ENCODE measurements at regions not wholly inside any gene's neighbourhood (a gene's known extent, or its start where the extent isn't known, plus 50 kb on each side); places are given as distances from the start of the nearest gene placed in this dataset.

DNA sequence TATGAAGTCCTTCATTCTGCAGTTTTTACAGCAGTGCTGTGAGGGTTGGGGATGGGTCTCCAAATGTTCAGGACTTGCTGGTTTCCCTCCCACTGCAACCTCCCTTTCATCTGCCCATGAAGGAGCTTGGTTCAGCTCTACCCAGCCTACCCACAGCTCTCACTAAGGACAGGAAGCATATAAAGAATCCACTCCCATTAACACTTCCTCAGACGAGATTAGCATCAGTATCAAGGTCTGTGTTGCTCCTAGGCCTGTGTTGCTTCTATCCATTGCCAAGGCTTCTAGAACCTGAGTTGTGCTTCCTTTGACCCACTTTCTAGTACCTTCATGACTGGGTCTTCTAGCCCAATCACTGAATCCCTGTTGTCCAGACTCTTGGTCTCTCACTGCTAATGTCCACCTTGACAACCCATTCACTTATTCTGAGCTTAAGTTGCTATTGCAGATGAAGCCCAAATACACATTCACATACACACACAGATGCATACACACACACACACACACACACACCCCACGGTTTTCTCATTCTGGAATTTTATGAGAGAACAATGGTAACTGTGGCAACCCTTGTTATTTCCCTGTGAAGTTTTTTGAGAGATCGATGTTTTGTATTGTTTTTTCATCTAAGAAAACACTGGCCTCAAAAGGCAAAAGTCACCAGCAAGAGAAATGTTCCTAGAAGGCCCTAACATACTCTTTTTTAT, 248.1 kb downstream of the MTERF1 start:
- TF ChIP-seq, protein P1, sequence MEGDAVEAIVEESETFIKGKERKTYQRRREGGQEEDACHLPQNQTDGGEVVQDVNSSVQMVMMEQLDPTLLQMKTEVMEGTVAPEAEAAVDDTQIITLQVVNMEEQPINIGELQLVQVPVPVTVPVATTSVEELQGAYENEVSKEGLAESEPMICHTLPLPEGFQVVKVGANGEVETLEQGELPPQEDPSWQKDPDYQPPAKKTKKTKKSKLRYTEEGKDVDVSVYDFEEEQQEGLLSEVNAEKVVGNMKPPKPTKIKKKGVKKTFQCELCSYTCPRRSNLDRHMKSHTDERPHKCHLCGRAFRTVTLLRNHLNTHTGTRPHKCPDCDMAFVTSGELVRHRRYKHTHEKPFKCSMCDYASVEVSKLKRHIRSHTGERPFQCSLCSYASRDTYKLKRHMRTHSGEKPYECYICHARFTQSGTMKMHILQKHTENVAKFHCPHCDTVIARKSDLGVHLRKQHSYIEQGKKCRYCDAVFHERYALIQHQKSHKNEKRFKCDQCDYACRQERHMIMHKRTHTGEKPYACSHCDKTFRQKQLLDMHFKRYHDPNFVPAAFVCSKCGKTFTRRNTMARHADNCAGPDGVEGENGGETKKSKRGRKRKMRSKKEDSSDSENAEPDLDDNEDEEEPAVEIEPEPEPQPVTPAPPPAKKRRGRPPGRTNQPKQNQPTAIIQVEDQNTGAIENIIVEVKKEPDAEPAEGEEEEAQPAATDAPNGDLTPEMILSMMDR (IDR thresholded peaks at IDR 0.05) = no peak
- TF ChIP-seq POLR2A (IDR thresholded peaks at IDR 0.05) (no peak), EP300 (IDR thresholded peaks at IDR 0.05) (no peak)

All from suprapubic skin (tissue), 3 donors.